ENCODE measurements at regions not wholly inside any gene's neighbourhood (a gene's known extent, or its start where the extent isn't known, plus 50 kb on each side); places are given as distances from the start of the nearest gene placed in this dataset.

GRCh38 chr12:30396576-30396975 lies 299.1 kb downstream of the IPO8 start:
- no peaks in the 10 kb centered on the region for H3K27me3 ChIP-seq (ENCODE audit: control insufficient read depth in 4 of 4, insufficient read depth in 4 of 4, low read length in 3 of 4)
- WGBS, result 79% methylated on average over 2 of the region's 2 CpGs
- H3K9ac ChIP-seq (ENCODE audit: low read depth in 1 of 2, low read length in 2 of 2), result no peak overlapping the region
- no peaks in the 10 kb centered on the region for H3K9me3 ChIP-seq (ENCODE audit: control insufficient read depth in 4 of 4, low read length in 3 of 4)
- peaks cover 0 to 10% (median 3%) of the 10 kb centered on the region in 4 donors for H3K4me1 ChIP-seq (ENCODE audit: control insufficient read depth in 4 of 4, insufficient read depth in 4 of 4, low read length in 3 of 4)
- no peak for DNase-seq (ENCODE audit: low spot score)
- H3K36me3 ChIP-seq (ENCODE audit: control insufficient read depth in 4 of 4, insufficient read depth in 3 of 4, low read depth in 1 of 4, low read length in 3 of 4), result no peaks in the 10 kb centered on the region
- TF ChIP-seq HNF4A (conservative IDR thresholded peaks at IDR 0.05) (no peak), NR2F2 (IDR thresholded peaks at IDR 0.05) (no peak), EGR1 (IDR thresholded peaks at IDR 0.05; ENCODE audit: low read depth in 2 of 2) (no peak), REST (IDR thresholded peaks at IDR 0.05) (no peak), TAF1 (conservative IDR thresholded peaks at IDR 0.05) (no peak), FOXA2 (IDR thresholded peaks at IDR 0.05) (no peak), RXRA (IDR thresholded peaks at IDR 0.05) (no peak), JUND (IDR thresholded peaks at IDR 0.05) (no peak), ZBTB33 (IDR thresholded peaks at IDR 0.05) (no peak), SP1 (IDR thresholded peaks at IDR 0.05) (no peak), FOXA1 (IDR thresholded peaks at IDR 0.05) (no peak), RAD21 (IDR thresholded peaks at IDR 0.05) (no peak), HNF4G (IDR thresholded peaks at IDR 0.05) (no peak)
- H3K4me3 ChIP-seq (ENCODE audit: low read depth in 1 of 3, low read length in 3 of 3), result no peak overlapping the region
- no peak overlapping the region for H3K27ac ChIP-seq (ENCODE audit: low read depth in 1 of 2, low read length in 2 of 2)

GRCh38 chr12:30395190-30395589 lies 300.5 kb downstream of the IPO8 start:
- no peak for TF ChIP-seq FOXA1 (IDR thresholded peaks at IDR 0.05)
- TF ChIP-seq REST (IDR thresholded peaks at IDR 0.05), result no peak
- TF ChIP-seq EGR1 (IDR thresholded peaks at IDR 0.05; ENCODE audit: low read depth in 2 of 2), result no peak
- no peak for TF ChIP-seq JUND (IDR thresholded peaks at IDR 0.05)
- no peak for TF ChIP-seq GABPA (IDR thresholded peaks at IDR 0.05 in 1 of 2, conservative IDR thresholded peaks at IDR 0.05 in 1 of 2)
- TF ChIP-seq ZBTB33 (IDR thresholded peaks at IDR 0.05), result no peak
- no peak for TF ChIP-seq ATF3 (IDR thresholded peaks at IDR 0.05)
- TF ChIP-seq HNF4G (IDR thresholded peaks at IDR 0.05), result no peak
- no peak for TF ChIP-seq NR2F2 (IDR thresholded peaks at IDR 0.05)
- TF ChIP-seq RAD21 (IDR thresholded peaks at IDR 0.05), result no peak
- no peak for TF ChIP-seq RXRA (IDR thresholded peaks at IDR 0.05)
- no peak for TF ChIP-seq HNF4A (conservative IDR thresholded peaks at IDR 0.05)
- no peak for TF ChIP-seq TAF1 (conservative IDR thresholded peaks at IDR 0.05)
- no peak for TF ChIP-seq CTCF (IDR thresholded peaks at IDR 0.05; ENCODE audit: low read depth, low read length, missing input control)
- no peak overlapping the region for H3K9ac ChIP-seq (ENCODE audit: low read depth in 1 of 2, low read length in 2 of 2)
- no peak for DNase-seq (ENCODE audit: low spot score)
- H3K4me1 ChIP-seq (ENCODE audit: control insufficient read depth in 4 of 4, insufficient read depth in 4 of 4, low read length in 3 of 4), result peaks cover 0 to 10% (median 3%) of the 10 kb centered on the region in 4 donors
- WGBS, result 66% methylated on average over 3 of the region's 3 CpGs
- H3K36me3 ChIP-seq (ENCODE audit: control insufficient read depth in 4 of 4, insufficient read depth in 3 of 4, low read depth in 1 of 4, low read length in 3 of 4), result no peaks in the 10 kb centered on the region
- H3K9me3 ChIP-seq (ENCODE audit: control insufficient read depth in 4 of 4, low read length in 3 of 4), result no peaks in the 10 kb centered on the region
- H3K27ac ChIP-seq (ENCODE audit: low read depth in 1 of 2, low read length in 2 of 2), result no peak overlapping the region
- no peak overlapping the region for H3K4me3 ChIP-seq (ENCODE audit: low read depth in 1 of 3, low read length in 3 of 3)
- no peaks in the 10 kb centered on the region for H3K27me3 ChIP-seq (ENCODE audit: control insufficient read depth in 4 of 4, insufficient read depth in 4 of 4, low read length in 3 of 4)
